Ovary (tissue), 7 donors: ENCODE measurements at regions not wholly inside any gene's neighbourhood (a gene's known extent, or its start where the extent isn't known, plus 50 kb on each side); places are given as distances from the start of the nearest gene placed in this dataset.
A peak's percentile ranks its signal among the peaks of the same experiment; 100 is the strongest.
"Not testable (repeated sequence)": the region's sequence is repeated elsewhere in the genome, so short reads cannot be mapped to it uniquely, and the experiment has no call there.

Experiments
- DNase-seq, 5 donors: peaks; one replicate each; pipeline ENCODE4 v3.0.0-alpha.2; 2019 to 2020
- H3K27ac ChIP-seq, 2 donors: fragments of 200-600 bp; one replicate each; pipeline versions ENCODE4 v1.5.1 to v1.8.0; 2019 to 2022
- H3K27me3 ChIP-seq: fragments of 200-600 bp; one replicate; pipeline ENCODE4 v1.8.0; 2022
- H3K36me3 ChIP-seq: fragments of 200-600 bp; sonication (generic); one replicate; pipeline ENCODE4 v1.5.1; 2019
- H3K4me1 ChIP-seq: one replicate; pipeline ENCODE4 v1.8.1; 2013; ENCODE audit warnings: mild to moderate bottlenecking, moderate library complexity; ENCODE audit not compliant: insufficient read depth
- H3K4me3 ChIP-seq: fragments of 200-600 bp; sonication (generic); one replicate; pipeline ENCODE4 v1.5.1; 2017
- H3K9me3 ChIP-seq, 2 donors: fragments of 200-600 bp in 1 of 2; sonication (generic) in 1 of 2; one replicate each; pipeline versions ENCODE4 v1.5.1 to v1.8.1; 2013 to 2019; ENCODE audit warnings: mild to moderate bottlenecking in 1 of 2, moderate library complexity in 1 of 2
- EP300 ChIP-seq: sonication (generic); formaldehyde crosslinking; IDR thresholded peaks from one replicate; pipeline ENCODE4 v1.6.1; 2017; ENCODE audit warnings: antibody characterized with exemption
- POLR2A ChIP-seq: fragments of 450-650 bp; IDR thresholded peaks from one replicate; pipeline ENCODE4 v1.6.1; 2017; ENCODE audit warnings: antibody characterized with exemption, mild to moderate bottlenecking, moderate library complexity
- WGBS, 3 donors: extraction: QIAGEN DNeasy Blood & Tissue Kit in 1 of 3; methylation state at CpG; one replicate each; pipeline versions ENCODE4 v1.1.5 to v1.1.7; 2013 to 2017; 5-methylcytosine and 5-hydroxymethylcytosine counted together
- intact Hi-C, 4 donors: fragments of 100-400 bp; cut with DNase I; formaldehyde crosslinking; loops; one replicate each; pipeline versions ENCODE4 v1.11.0 to v1.15.1; 2022 to 2023
- TF ChIP-seq, protein P1 (sequence below), 3 donors: fragments of 450-650 bp in 2 of 3; fragments of 200-600 bp in 1 of 3; IDR thresholded peaks; one replicate each; pipeline versions ENCODE4 v1.5.1 to v1.8.0; 2016 to 2022; ENCODE audit warnings: antibody characterized with exemption in 3 of 3, mild to moderate bottlenecking in 1 of 3
- donor health status: DM: no; HTN: no; CAD: no; lungs with moderate emphysema.
- donor health status: DM: no; HTN: no; CAD: no.
- donor health status: Bipolar disorder and iron deficiency.
- donor health status: DM: no; HTN: no; CAD: no.
- donor health status: DM: yes; HTN: yes; CAD: no.

DNA sequence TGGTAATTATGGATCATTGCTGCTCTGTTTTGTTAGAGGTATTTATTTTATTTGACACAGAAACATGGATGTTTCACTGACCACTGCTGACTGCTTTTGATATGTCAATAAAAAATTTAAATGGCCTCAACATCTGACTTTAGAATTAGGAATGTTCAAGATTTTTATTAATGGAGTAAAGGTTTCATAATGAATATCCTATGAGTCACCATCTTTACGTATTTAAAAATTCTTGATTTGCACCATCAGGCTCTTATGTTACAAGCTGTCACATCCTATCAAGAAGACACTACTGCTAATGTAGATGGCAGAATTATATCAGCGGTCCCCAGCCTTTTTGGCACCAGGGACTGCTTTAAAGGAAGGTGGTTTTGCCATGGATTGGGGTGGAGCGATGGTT, 578.7 kb upstream of the NRP1 start:
- no peak overlapping the region for H3K27ac ChIP-seq
- DNase-seq: no peak
- intact Hi-C loops: no loop called here
- H3K27me3 ChIP-seq: no peaks in the 10 kb centered on the region
- H3K4me3 ChIP-seq: no peak overlapping the region
- no peak for TF ChIP-seq POLR2A
- TF ChIP-seq, protein P1, sequence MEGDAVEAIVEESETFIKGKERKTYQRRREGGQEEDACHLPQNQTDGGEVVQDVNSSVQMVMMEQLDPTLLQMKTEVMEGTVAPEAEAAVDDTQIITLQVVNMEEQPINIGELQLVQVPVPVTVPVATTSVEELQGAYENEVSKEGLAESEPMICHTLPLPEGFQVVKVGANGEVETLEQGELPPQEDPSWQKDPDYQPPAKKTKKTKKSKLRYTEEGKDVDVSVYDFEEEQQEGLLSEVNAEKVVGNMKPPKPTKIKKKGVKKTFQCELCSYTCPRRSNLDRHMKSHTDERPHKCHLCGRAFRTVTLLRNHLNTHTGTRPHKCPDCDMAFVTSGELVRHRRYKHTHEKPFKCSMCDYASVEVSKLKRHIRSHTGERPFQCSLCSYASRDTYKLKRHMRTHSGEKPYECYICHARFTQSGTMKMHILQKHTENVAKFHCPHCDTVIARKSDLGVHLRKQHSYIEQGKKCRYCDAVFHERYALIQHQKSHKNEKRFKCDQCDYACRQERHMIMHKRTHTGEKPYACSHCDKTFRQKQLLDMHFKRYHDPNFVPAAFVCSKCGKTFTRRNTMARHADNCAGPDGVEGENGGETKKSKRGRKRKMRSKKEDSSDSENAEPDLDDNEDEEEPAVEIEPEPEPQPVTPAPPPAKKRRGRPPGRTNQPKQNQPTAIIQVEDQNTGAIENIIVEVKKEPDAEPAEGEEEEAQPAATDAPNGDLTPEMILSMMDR (IDR thresholded peaks at IDR 0.05): no peak
- no peak for TF ChIP-seq EP300
- no peaks in the 10 kb centered on the region for H3K9me3 ChIP-seq
- 91 to 95% (median 94%) methylated on average over 3 of the region's 3 CpGs for WGBS, 3 donors
- no peaks in the 10 kb centered on the region for H3K36me3 ChIP-seq
- no peaks in the 10 kb centered on the region for H3K4me1 ChIP-seq

DNA sequence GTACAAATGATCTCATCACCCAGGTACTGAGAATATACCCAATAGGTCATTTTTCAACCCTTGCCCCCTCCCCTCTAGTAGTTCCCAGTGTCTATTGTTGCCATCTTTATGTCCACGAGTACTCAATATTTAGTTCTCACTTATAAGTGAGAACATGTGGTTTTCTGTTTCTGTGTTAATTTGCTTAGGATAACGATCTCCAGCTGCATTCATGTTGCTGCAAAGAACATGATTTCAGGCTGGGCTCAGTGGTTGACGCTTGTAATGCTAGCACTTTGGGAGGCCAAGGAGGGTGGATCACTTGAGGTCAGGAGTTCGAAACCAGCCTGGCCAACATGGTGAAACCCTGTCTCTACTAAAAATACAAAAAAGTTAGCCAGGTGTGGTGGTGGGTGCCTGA, 575.0 kb upstream of the NRP1 start:
- WGBS, 3 donors: 93% methylated on average over 4 of the region's 4 CpGs
- H3K36me3 ChIP-seq, H3K9me3 ChIP-seq, H3K27ac ChIP-seq, DNase-seq, intact Hi-C loops, H3K4me3 ChIP-seq, H3K4me1 ChIP-seq, H3K27me3 ChIP-seq: not testable (repeated sequence)

DNA sequence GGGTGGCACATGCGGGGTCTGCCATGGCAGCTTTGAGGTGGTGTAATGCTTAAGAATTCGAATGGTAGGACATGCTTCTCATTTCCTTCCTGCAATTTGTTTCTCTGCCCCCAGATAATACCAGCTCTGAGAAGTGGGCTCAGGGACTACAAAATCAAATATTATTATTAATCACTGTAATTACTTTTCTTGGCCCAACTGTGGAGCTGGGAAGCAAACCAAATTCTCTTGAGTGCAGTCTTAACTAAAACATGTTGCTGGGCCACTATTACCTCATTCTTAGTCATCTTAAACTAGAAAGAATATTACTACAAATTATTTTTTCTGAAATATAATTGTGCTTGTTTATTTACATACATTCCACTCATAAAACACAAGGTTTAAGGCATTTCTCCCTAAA, 566.7 kb upstream of the NRP1 start:
- Histone ChIP-seq H3K36me3 (no peaks in the 10 kb centered on the region), H3K4me3 (no peak overlapping the region), H3K27me3 (no peaks in the 10 kb centered on the region), H3K4me1 (peaks cover 7% of the 10 kb centered on the region), H3K9me3 (no peaks in the 10 kb centered on the region), H3K27ac (peak overlapping the region in 1 of 2 donors; percentile 32)
- WGBS, 3 donors: 35 to 51% (median 36%) methylated on average over 2 of the region's 2 CpGs
- intact Hi-C loops: no loop called here
- DNase-seq: peak in 3 of 5 donors; percentile 18 to 74 (median 36)
- TF ChIP-seq EP300 (no peak), POLR2A (no peak)
- TF ChIP-seq, protein P1 (IDR thresholded peaks at IDR 0.05): no peak

DNA sequence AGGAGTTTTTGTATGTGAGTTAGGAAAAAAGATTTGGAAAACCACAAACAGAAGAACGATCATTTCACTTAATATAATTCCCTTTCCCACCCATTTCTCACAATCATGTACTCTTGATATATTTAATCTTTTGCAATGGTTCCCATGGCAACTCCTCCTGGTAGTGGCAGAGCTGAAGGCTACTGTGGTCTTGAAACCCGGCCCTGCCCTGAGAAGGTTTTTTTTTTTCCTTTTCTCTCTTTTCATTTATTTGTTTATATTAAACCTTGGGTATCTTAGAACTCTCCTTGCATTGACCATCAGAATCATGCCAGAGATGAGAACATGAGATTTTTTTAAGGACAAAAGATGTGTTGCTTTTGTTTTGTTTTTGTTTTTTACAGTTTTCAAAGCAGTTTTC, 566.1 kb upstream of the NRP1 start:
- peak overlapping the region in 1 of 2 donors; percentile 32 for H3K27ac ChIP-seq
- no peak overlapping the region for H3K4me3 ChIP-seq
- H3K27me3 ChIP-seq: no peaks in the 10 kb centered on the region
- 3 to 9% (median 6%) methylated on average over 2 of the region's 2 CpGs for WGBS, 3 donors
- H3K36me3 ChIP-seq: no peaks in the 10 kb centered on the region
- peaks cover 7% of the 10 kb centered on the region for H3K4me1 ChIP-seq
- TF ChIP-seq POLR2A: no peak
- TF ChIP-seq, protein P1 (IDR thresholded peaks at IDR 0.05): no peak
- TF ChIP-seq EP300: no peak
- peak in 1 of 5 donors; percentile 44 for DNase-seq
- no peaks in the 10 kb centered on the region for H3K9me3 ChIP-seq
- intact Hi-C loops: no loop called here

DNA sequence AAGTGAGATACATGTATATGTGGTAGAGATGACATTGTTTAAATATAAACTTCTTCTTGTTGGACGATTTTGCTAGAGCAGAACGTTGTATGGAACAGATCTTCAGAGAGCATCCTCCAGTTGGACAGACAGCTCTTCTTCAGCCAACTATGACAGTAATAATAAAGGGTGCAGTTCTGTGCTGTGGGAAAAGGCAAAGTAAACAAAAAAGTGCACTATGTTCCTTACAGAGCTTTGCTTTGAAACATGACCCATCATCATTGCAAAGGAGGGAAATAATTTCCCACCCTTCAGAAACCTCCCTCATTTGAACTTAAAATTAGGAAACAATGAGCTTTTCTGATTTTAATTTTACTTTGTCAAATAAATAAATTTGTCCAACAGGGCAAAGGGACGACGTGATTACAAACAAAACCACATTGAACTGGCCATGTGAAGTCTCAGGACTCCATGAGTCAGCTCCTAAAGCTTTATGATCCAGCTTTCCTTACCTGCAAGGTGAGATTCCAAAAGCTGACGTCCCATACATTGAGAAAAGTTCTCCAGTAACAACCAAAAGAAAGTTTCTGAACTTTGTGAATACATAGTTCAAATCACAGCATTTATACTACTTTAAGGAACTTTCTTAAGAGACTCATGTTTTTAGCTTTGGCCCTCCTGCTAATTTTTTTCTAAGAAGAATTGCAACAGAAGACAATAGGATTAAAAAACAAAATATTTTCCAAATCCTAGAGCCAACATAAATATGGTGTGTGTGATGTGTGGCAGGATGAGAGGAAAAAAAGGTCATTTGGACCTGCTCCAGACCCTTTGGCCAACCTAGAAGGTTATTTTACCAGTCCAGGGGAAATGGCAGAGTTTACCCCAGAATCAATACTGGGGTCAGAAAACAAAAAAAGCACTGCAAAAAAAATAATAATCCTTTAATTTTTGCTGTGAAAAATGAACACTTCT, 565.4 kb upstream of the NRP1 start:
- TF ChIP-seq, protein P1 (IDR thresholded peaks at IDR 0.05): no peak
- TF ChIP-seq EP300 (no peak), POLR2A (no peak)
- intact Hi-C loops: no loop called here

More for the DNA sequence above, 565.4 kb upstream of the NRP1 start:
- H3K9me3 ChIP-seq: no peaks in the 10 kb centered on the region
- no peak for DNase-seq
- H3K27me3 ChIP-seq: no peaks in the 10 kb centered on the region
- WGBS, 3 donors: 37 to 56% (median 45%) methylated on average over 5 of the region's 5 CpGs
- peak overlapping the region in 1 of 2 donors; percentile 32 for H3K27ac ChIP-seq
- H3K36me3 ChIP-seq: no peaks in the 10 kb centered on the region
- H3K4me3 ChIP-seq: no peak overlapping the region
- H3K4me1 ChIP-seq: peaks cover 7% of the 10 kb centered on the region
